Suprapubic skin (tissue), 4 donors: ENCODE measurements at regions not wholly inside any gene's neighbourhood (a gene's known extent, or its start where the extent isn't known, plus 50 kb on each side); places are given as distances from the start of the nearest gene placed in this dataset.
"Not testable (repeated sequence)": the region's sequence is repeated elsewhere in the genome, so short reads cannot be mapped to it uniquely, and the experiment has no call there.

Experiments used
- DNase-seq, 2 donors: peaks; one replicate each; pipeline ENCODE4 v3.0.0-alpha.2; 2019; ENCODE audit warnings: low spot score in 2 of 2
- H3K27ac ChIP-seq: fragments of 200-600 bp; sonication (generic); one replicate; pipeline ENCODE4 v1.5.1; 2019
- H3K27me3 ChIP-seq: fragments of 200-600 bp; sonication (generic); one replicate; pipeline ENCODE4 v1.5.1; 2019
- H3K36me3 ChIP-seq: fragments of 200-600 bp; sonication (generic); one replicate; pipeline ENCODE4 v1.5.1; 2019
- H3K4me1 ChIP-seq: fragments of 200-600 bp; sonication (generic); one replicate; pipeline ENCODE4 v1.5.1; 2019
- H3K4me3 ChIP-seq: fragments of 200-600 bp; sonication (generic); one replicate; pipeline ENCODE4 v1.5.1; 2019; ENCODE audit warnings: mild to moderate bottlenecking
- H3K9me3 ChIP-seq: fragments of 200-600 bp; sonication (generic); one replicate; pipeline ENCODE4 v1.5.1; 2019
- CTCF ChIP-seq, 2 donors: fragments of 200-600 bp in 1 of 2; fragments of 450-650 bp in 1 of 2; sonication (generic) in 1 of 2; IDR thresholded peaks; one replicate each; pipeline ENCODE4 v1.5.1; 2016 to 2019; ENCODE audit warnings: antibody characterized with exemption in 2 of 2, mild to moderate bottlenecking in 1 of 2, moderate library complexity in 1 of 2
- EP300 ChIP-seq: sonication (generic); formaldehyde crosslinking; IDR thresholded peaks from one replicate; pipeline ENCODE4 v1.6.1; 2017; ENCODE audit warnings: antibody characterized with exemption
- POLR2A ChIP-seq, 2 donors: fragments of 450-650 bp; IDR thresholded peaks; one replicate each; pipeline ENCODE4 v1.6.1; 2017; ENCODE audit warnings: antibody characterized with exemption in 2 of 2, mild to moderate bottlenecking in 2 of 2, moderate library complexity in 2 of 2
- POLR2AphosphoS5 ChIP-seq, 3 donors: sonication (generic); formaldehyde crosslinking; IDR thresholded peaks; one replicate each; pipeline ENCODE4 v1.6.1; 2017; ENCODE audit warnings: antibody characterized with exemption in 3 of 3
- WGBS: methylation state at CpG from one replicate; pipeline ENCODE4 v1.1.5; 2018; 5-methylcytosine and 5-hydroxymethylcytosine counted together

GRCh38 chr2:43005975-43006833 lies 213.8 kb upstream of the HAAO start:
- Histone ChIP-seq H3K27me3 (no peaks in the 10 kb centered on the region), H3K4me1 (peaks cover 22% of the 10 kb centered on the region), H3K36me3 (no peaks in the 10 kb centered on the region), H3K9me3 (no peaks in the 10 kb centered on the region), H3K27ac (no peak overlapping the region), H3K4me3 (no peak overlapping the region)
- WGBS: 60% methylated on average over 3 of the region's 13 CpGs
- DNase-seq: peak; percentile 59 to 61
- no peak for TF ChIP-seq POLR2A (IDR thresholded peaks at IDR 0.05)
- TF ChIP-seq CTCF (IDR thresholded peaks at IDR 0.05): no peak
- no peak for TF ChIP-seq POLR2AphosphoS5 (IDR thresholded peaks at IDR 0.05)
- no peak for TF ChIP-seq EP300

GRCh38 chr2:43005245-43005974 lies 213.0 kb upstream of the HAAO start:
- TF ChIP-seq POLR2AphosphoS5 (IDR thresholded peaks at IDR 0.05) (no peak), EP300 (no peak), POLR2A (IDR thresholded peaks at IDR 0.05) (no peak), CTCF (IDR thresholded peaks at IDR 0.05) (no peak)
- Histone ChIP-seq H3K27ac (no peak overlapping the region), H3K36me3 (no peaks in the 10 kb centered on the region), H3K4me3 (no peak overlapping the region), H3K27me3 (no peaks in the 10 kb centered on the region), H3K4me1 (peaks cover 22% of the 10 kb centered on the region), H3K9me3 (no peaks in the 10 kb centered on the region)
- peak; percentile 53 for DNase-seq
- 79% methylated on average over 15 of the region's 15 CpGs for WGBS

GRCh38 chr2:43004879-43005244 lies 212.5 kb upstream of the HAAO start:
- WGBS: 63% methylated on average over 5 of the region's 5 CpGs
- no peaks in the 10 kb centered on the region for H3K27me3 ChIP-seq
- no peaks in the 10 kb centered on the region for H3K36me3 ChIP-seq
- no peak overlapping the region for H3K27ac ChIP-seq
- peak; percentile 10 to 44 for DNase-seq
- H3K9me3 ChIP-seq: no peaks in the 10 kb centered on the region
- no peak overlapping the region for H3K4me3 ChIP-seq
- TF ChIP-seq POLR2AphosphoS5 (IDR thresholded peaks at IDR 0.05) (no peak), CTCF (IDR thresholded peaks at IDR 0.05) (no peak), POLR2A (IDR thresholded peaks at IDR 0.05) (no peak), EP300 (no peak)
- H3K4me1 ChIP-seq: peaks cover 21% of the 10 kb centered on the region

DNA sequence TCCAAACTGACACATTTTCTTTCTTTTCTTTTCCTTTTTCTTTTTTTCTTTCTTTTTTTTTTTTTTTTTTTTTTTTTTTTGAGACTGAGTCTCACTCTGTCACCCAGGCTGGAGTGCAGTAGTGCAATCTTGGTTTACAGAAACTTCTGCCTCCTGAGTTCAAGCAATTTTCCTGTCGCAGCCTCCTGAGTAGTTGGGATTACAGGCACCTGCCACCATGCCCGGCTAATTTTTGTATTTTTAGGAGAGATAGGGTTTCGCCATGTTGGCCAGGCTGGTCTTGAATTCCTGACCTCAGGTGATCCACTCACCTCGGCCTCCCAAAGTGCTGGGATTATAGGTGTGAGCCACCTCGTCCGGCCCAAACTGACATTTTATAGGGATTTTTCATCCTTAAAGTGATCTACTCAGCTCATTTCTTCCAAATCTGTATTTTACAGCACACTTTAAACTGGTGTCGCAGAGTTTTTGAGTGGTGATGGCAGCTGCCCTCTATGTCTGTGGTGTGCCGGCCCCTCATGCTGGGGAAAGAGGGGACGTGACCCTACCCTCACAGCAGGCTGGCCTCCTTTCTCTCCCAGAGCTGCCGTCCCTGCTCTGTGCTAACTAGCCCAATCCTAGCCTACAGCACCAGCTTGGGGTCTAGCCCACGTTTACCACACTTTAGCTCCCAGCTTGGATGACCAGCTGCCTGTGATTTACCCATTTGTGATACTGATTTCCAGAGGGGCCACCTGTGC lies 211.9 kb upstream of the HAAO start:
- peak; percentile 16 to 48 for DNase-seq

GRCh38 chr2:43003702-43004101 lies 211.3 kb upstream of the HAAO start:
- H3K36me3 ChIP-seq: no peaks in the 10 kb centered on the region
- no peaks in the 10 kb centered on the region for H3K27me3 ChIP-seq
- peaks cover 29% of the 10 kb centered on the region for H3K4me1 ChIP-seq
- H3K4me3 ChIP-seq: no peak overlapping the region
- no peaks in the 10 kb centered on the region for H3K9me3 ChIP-seq
- DNase-seq: peak; percentile 20 to 32
- TF ChIP-seq CTCF (IDR thresholded peaks at IDR 0.05): no peak
- TF ChIP-seq EP300: no peak
- no peak for TF ChIP-seq POLR2A (IDR thresholded peaks at IDR 0.05)
- TF ChIP-seq POLR2AphosphoS5 (IDR thresholded peaks at IDR 0.05): no peak
- WGBS: 86% methylated on average over 2 of the region's 2 CpGs
- H3K27ac ChIP-seq: no peak overlapping the region

More for the DNA sequence above, 211.9 kb upstream of the HAAO start:
- H3K36me3 ChIP-seq, H3K27me3 ChIP-seq, H3K9me3 ChIP-seq, H3K27ac ChIP-seq, H3K4me3 ChIP-seq: not testable (repeated sequence)
- H3K4me1 ChIP-seq: peaks cover 26% of the 10 kb centered on the region
- WGBS: 96% methylated on average over 11 of the region's 11 CpGs
